ENCODE measurements at regions not wholly inside any gene's neighbourhood (a gene's known extent, or its start where the extent isn't known, plus 50 kb on each side); places are given as distances from the start of the nearest gene placed in this dataset.

GRCh38 chrX:124226129-124226528, 106.3 kb upstream of the TEX13D start:
- Mint-ChIP-seq H3K27ac (no peak overlapping the region), H3K9me3 (peaks cover 2% of the 10 kb centered on the region), H3K36me3 (peaks cover 5% of the 10 kb centered on the region), H3K27me3 (no peaks in the 10 kb centered on the region), H3K4me1 (peaks cover 30% of the 10 kb centered on the region), H3K4me3 (no peak overlapping the region)
- DNase-seq = no peak

GRCh38 chrX:124228849-124229248, 103.6 kb upstream of the TEX13D start:
- Mint-ChIP-seq H3K4me3 (no peak overlapping the region), H3K36me3 (no peaks in the 10 kb centered on the region), H3K27ac (no peak overlapping the region), H3K4me1 (peaks cover 28% of the 10 kb centered on the region), H3K27me3 (no peaks in the 10 kb centered on the region), H3K9me3 (no peaks in the 10 kb centered on the region)
- DNase-seq = no peak

DNA sequence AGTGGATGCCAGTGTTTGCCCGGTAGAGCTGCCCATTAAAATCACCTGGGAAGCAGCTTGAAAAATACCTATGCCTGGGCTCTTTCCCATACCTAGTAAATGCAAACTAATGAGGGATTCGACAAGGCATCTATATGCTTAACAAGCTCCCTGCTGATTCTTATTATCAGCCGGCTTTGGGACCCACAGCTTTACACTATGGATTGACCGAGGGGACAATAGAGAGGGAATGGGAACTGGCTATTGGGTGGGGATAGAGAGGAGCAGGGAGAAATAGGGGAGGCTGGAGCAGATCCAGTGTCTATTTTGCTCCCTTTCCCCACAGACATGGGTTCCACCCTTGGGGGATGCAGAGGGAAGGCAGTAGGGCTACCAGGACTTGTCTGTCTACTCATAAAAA, 103.1 kb upstream of the TEX13D start:
- no peaks in the 10 kb centered on the region for H3K36me3 Mint-ChIP-seq
- H3K27ac Mint-ChIP-seq = no peak overlapping the region
- no peaks in the 10 kb centered on the region for H3K9me3 Mint-ChIP-seq
- no peak overlapping the region for H3K4me3 Mint-ChIP-seq
- no peak for DNase-seq
- H3K4me1 Mint-ChIP-seq = peaks cover 26% of the 10 kb centered on the region
- H3K27me3 Mint-ChIP-seq = no peaks in the 10 kb centered on the region

GRCh38 chrX:124230655-124231450, 101.6 kb upstream of the TEX13D start:
- H3K27me3 Mint-ChIP-seq = no peaks in the 10 kb centered on the region
- no peaks in the 10 kb centered on the region for H3K9me3 Mint-ChIP-seq
- no peak for DNase-seq
- peaks cover 15% of the 10 kb centered on the region for H3K4me1 Mint-ChIP-seq
- no peak overlapping the region for H3K4me3 Mint-ChIP-seq
- no peaks in the 10 kb centered on the region for H3K36me3 Mint-ChIP-seq
- no peak overlapping the region for H3K27ac Mint-ChIP-seq

- no peak for DNase-seq
- H3K4me1 Mint-ChIP-seq = peaks cover 11% of the 10 kb centered on the region
- H3K36me3 Mint-ChIP-seq = no peaks in the 10 kb centered on the region
- H3K27ac Mint-ChIP-seq = no peak overlapping the region
- H3K9me3 Mint-ChIP-seq = no peaks in the 10 kb centered on the region
- no peak overlapping the region for H3K4me3 Mint-ChIP-seq
- no peaks in the 10 kb centered on the region for H3K27me3 Mint-ChIP-seq
Measured at GRCh38 chrX:124231451-124231759, 101.1 kb upstream of the TEX13D start.

- peak; percentile 34 for DNase-seq
- Mint-ChIP-seq H3K4me1 (peaks cover 11% of the 10 kb centered on the region), H3K27ac (no peak overlapping the region), H3K4me3 (no peak overlapping the region), H3K36me3 (peaks cover under 1% of the 10 kb centered on the region), H3K9me3 (no peaks in the 10 kb centered on the region), H3K27me3 (no peaks in the 10 kb centered on the region)
Measured at GRCh38 chrX:124232523-124233201, 99.8 kb upstream of the TEX13D start.

- Mint-ChIP-seq H3K36me3 (peaks cover 2% of the 10 kb centered on the region), H3K27ac (no peak overlapping the region), H3K27me3 (no peaks in the 10 kb centered on the region), H3K4me3 (no peak overlapping the region), H3K9me3 (no peaks in the 10 kb centered on the region), H3K4me1 (peaks cover 24% of the 10 kb centered on the region)
- DNase-seq = no peak
Measured at GRCh38 chrX:124234348-124234747, 98.1 kb upstream of the TEX13D start.

- Mint-ChIP-seq H3K4me3 (peak overlapping the region; percentile 50), H3K27me3 (no peaks in the 10 kb centered on the region), H3K27ac (peak overlapping the region; percentile 93), H3K36me3 (peaks cover 3% of the 10 kb centered on the region), H3K9me3 (no peaks in the 10 kb centered on the region), H3K4me1 (peaks cover 44% of the 10 kb centered on the region)
- DNase-seq = no peak
Measured at GRCh38 chrX:124238268-124238667, 94.2 kb upstream of the TEX13D start.

DNA sequence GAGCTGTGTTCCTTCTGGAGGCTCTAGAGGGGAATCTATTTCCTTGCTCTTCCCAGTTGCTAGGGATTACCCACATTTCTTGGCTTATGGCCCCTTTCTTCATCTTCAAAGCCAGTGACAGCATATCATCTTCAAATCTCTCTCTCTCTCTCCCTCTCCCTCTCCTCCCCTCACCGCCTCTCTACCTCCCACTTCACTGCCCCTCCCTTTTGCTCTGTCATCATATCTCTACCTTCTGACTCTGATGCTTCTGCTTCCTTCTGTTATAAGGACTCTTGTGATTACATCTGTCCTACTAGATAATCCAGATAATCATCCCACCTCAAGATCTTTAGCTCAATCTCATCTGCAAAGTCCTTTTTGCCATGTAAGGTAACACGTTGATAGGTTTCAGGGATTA, 93.1 kb upstream of the TEX13D start:
- peaks cover 46% of the 10 kb centered on the region for H3K4me1 Mint-ChIP-seq
- peak overlapping the region; percentile 44 for H3K4me3 Mint-ChIP-seq
- no peak for DNase-seq
- H3K9me3 Mint-ChIP-seq = no peaks in the 10 kb centered on the region
- peak overlapping the region; percentile 93 for H3K27ac Mint-ChIP-seq
- no peaks in the 10 kb centered on the region for H3K27me3 Mint-ChIP-seq
- H3K36me3 Mint-ChIP-seq = peaks cover 3% of the 10 kb centered on the region

DNA sequence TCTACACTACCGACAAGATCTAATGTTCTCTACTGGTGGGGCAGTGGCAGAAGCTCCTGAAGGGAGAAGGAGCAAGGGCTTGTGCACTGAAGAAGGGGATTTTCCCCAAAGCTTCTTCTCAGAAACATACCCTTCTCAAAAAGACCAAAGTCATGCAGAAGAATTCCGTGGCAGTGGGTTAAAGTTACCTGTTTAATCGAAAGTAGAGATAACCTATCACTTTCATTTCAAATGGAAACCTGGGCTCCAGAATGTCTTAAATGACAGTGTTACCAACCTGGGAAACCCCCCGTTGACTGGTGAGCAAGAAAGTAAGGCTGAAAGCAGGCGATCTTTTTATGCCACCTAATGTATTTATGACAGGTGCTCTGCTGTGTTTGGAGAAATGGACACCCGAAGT, 92.5 kb upstream of the TEX13D start:
- Mint-ChIP-seq H3K36me3 (peaks cover 3% of the 10 kb centered on the region), H3K4me3 (peak overlapping the region; percentile 44), H3K9me3 (no peaks in the 10 kb centered on the region), H3K4me1 (peaks cover 49% of the 10 kb centered on the region), H3K27me3 (no peaks in the 10 kb centered on the region), H3K27ac (peak overlapping the region; percentile 93)
- peak; percentile 54 for DNase-seq

- no peak for DNase-seq
- H3K36me3 Mint-ChIP-seq = peaks cover 3% of the 10 kb centered on the region
- H3K9me3 Mint-ChIP-seq = no peaks in the 10 kb centered on the region
- H3K27me3 Mint-ChIP-seq = no peaks in the 10 kb centered on the region
- peak overlapping the region; percentile 87 for H3K27ac Mint-ChIP-seq
- H3K4me1 Mint-ChIP-seq = peaks cover 49% of the 10 kb centered on the region
- no peak overlapping the region for H3K4me3 Mint-ChIP-seq
Measured at GRCh38 chrX:124240422-124240821, 92.0 kb upstream of the TEX13D start.

GRCh38 chrX:124242131-124242530, 90.3 kb upstream of the TEX13D start:
- peaks cover 3% of the 10 kb centered on the region for H3K36me3 Mint-ChIP-seq
- H3K27ac Mint-ChIP-seq = no peak overlapping the region
- DNase-seq = no peak
- no peaks in the 10 kb centered on the region for H3K27me3 Mint-ChIP-seq
- H3K4me3 Mint-ChIP-seq = no peak overlapping the region
- H3K4me1 Mint-ChIP-seq = peaks cover 49% of the 10 kb centered on the region
- H3K9me3 Mint-ChIP-seq = no peaks in the 10 kb centered on the region

GRCh38 chrX:124249345-124249744, 83.1 kb upstream of the TEX13D start:
- Mint-ChIP-seq H3K27me3 (no peaks in the 10 kb centered on the region), H3K36me3 (peaks cover 17% of the 10 kb centered on the region), H3K27ac (no peak overlapping the region), H3K9me3 (peaks cover 4% of the 10 kb centered on the region), H3K4me1 (peaks cover 10% of the 10 kb centered on the region), H3K4me3 (no peak overlapping the region)
- DNase-seq = no peak

DNA sequence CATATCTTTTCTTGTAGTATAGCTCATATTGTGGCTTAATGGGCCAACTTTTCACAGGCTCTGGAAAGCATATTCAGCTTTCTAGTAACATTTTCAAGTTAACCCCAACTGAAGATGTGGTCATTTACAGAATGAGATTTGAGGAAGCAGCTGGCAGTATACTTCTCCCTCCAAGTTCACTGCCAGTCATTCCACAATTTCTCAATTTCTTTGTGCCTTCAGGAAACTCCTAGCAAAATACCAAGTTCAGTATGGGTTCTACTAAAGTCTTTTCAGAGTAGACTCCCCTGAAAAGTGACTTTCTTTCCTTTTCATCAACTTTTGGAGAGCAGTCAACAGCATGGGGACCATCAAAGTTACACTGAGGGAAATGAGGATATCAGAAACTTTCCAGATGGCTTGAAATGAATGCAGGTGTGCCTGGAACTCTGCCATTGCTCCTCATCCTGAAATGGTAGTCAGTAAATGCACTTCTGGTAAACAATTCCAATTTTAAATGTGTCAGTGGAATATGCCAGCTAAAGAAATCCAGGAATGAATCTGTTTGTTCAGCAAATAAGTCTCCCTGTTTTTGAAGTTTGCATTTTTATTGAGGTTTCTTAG, 81.5 kb upstream of the TEX13D start:
- Mint-ChIP-seq H3K27ac (no peak overlapping the region), H3K9me3 (peaks cover 4% of the 10 kb centered on the region), H3K4me1 (peaks cover 15% of the 10 kb centered on the region), H3K4me3 (no peak overlapping the region), H3K27me3 (no peaks in the 10 kb centered on the region), H3K36me3 (peaks cover 17% of the 10 kb centered on the region)
- DNase-seq = no peak

DNA sequence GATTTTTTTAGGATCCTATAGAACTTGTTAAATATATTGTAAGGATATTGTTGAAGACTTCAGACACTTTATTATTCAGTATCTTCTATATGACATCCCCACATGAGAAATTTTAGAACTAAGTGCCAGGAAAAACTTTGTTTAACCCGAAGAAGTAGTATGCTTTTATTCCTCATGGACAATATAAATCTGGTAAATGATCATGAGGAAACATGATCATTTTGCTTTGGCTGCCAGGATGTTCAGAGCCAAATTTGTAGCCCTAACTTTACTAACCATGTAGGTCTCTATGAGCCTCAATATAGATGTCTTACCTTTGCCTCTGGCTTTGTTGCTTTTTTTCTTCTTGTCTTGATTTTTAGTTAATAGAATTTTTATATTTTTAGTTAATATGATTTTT, 77.8 kb upstream of the TEX13D start:
- H3K4me3 Mint-ChIP-seq = no peak overlapping the region
- no peak overlapping the region for H3K27ac Mint-ChIP-seq
- H3K27me3 Mint-ChIP-seq = no peaks in the 10 kb centered on the region
- DNase-seq = no peak
- H3K4me1 Mint-ChIP-seq = peaks cover 34% of the 10 kb centered on the region
- peaks cover 11% of the 10 kb centered on the region for H3K36me3 Mint-ChIP-seq
- H3K9me3 Mint-ChIP-seq = no peaks in the 10 kb centered on the region

DNA sequence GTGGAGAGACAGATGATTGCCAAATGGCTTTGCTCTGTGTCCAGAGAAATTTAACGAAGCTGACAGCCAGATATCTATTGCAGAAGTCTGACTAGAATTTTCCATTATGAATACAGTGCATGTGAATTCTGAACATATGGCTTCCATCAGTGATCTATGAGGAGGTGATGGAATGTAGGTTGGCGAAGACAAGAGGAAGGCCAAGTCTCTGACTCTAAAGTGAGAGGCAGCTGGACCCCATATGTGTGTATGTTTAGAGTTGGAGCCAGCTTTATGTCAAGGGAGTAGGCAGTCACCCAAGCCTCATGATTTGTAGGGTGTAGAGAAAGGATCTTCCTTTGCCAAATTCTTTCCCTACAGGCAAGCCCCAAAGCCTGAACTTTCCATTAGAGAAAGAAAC, 76.2 kb upstream of the TEX13D start:
- Mint-ChIP-seq H3K27me3 (no peaks in the 10 kb centered on the region), H3K4me1 (peaks cover 39% of the 10 kb centered on the region), H3K9me3 (no peaks in the 10 kb centered on the region), H3K27ac (peak overlapping the region; percentile 56), H3K4me3 (no peak overlapping the region), H3K36me3 (peaks cover 11% of the 10 kb centered on the region)
- DNase-seq = no peak
